ENCODE measurements at regions not wholly inside any gene's neighbourhood (a gene's known extent, or its start where the extent isn't known, plus 50 kb on each side); places are given as distances from the start of the nearest gene placed in this dataset.
"Not testable (repeated sequence)": the region's sequence is repeated elsewhere in the genome, so short reads cannot be mapped to it uniquely, and the experiment has no call there.

- DNase-seq (ENCODE audit: low spot score) = no peak
- H3K27ac ChIP-seq = no peak overlapping the region
- TF ChIP-seq CTCF (IDR thresholded peaks at IDR 0.05) = no peak
- H3K4me3 ChIP-seq = no peak overlapping the region
Measured at GRCh38 chr2:67103157-67103556, 294.0 kb upstream of the ETAA1 start.

- TF ChIP-seq CTCF (IDR thresholded peaks at IDR 0.05) = no peak
- no peak for DNase-seq (ENCODE audit: low spot score)
- H3K4me3 ChIP-seq = no peak overlapping the region
- no peak overlapping the region for H3K27ac ChIP-seq
Measured at GRCh38 chr2:67108231-67108630, 288.9 kb upstream of the ETAA1 start.

- no peak for DNase-seq (ENCODE audit: low spot score)
- TF ChIP-seq CTCF (IDR thresholded peaks at IDR 0.05) = no peak
- H3K27ac ChIP-seq = no peak overlapping the region
Measured at GRCh38 chr2:67124531-67124930, 272.6 kb upstream of the ETAA1 start.

GRCh38 chr2:67130531-67131256 is 266.4 kb upstream of the ETAA1 start:
- TF ChIP-seq CTCF (IDR thresholded peaks at IDR 0.05) = no peak
- H3K27ac ChIP-seq = no peak overlapping the region
- H3K4me3 ChIP-seq = no peak overlapping the region
- no peak for DNase-seq (ENCODE audit: low spot score)

More at GRCh38 chr2:67124531-67124930, 272.6 kb upstream of the ETAA1 start:
- no peak overlapping the region for H3K4me3 ChIP-seq

GRCh38 chr2:67131257-67131609 is 265.9 kb upstream of the ETAA1 start:
- TF ChIP-seq CTCF (IDR thresholded peaks at IDR 0.05) = no peak
- Histone ChIP-seq H3K4me3 (no peak overlapping the region), H3K27ac (no peak overlapping the region)
- no peak for DNase-seq (ENCODE audit: low spot score)

- H3K4me3 ChIP-seq; DNase-seq (ENCODE audit: low spot score); H3K27ac ChIP-seq: not testable (repeated sequence)
Measured at GRCh38 chr2:67132441-67132940, 264.6 kb upstream of the ETAA1 start.

- Histone ChIP-seq H3K27ac (no peak overlapping the region), H3K4me3 (no peak overlapping the region)
- no peak for TF ChIP-seq CTCF (IDR thresholded peaks at IDR 0.05)
- no peak for DNase-seq (ENCODE audit: low spot score)
Measured at GRCh38 chr2:67135208-67135607, 261.9 kb upstream of the ETAA1 start.

Measured in coronary artery (tissue), 2 donors.